Heart right ventricle (tissue), 16 donors: ENCODE measurements at regions not wholly inside any gene's neighbourhood (a gene's known extent, or its start where the extent isn't known, plus 50 kb on each side); places are given as distances from the start of the nearest gene placed in this dataset.

Experiments
- ATAC-seq, 8 donors: fragments of 200-7000 bp; cut with Tn5 transposase; one replicate each; pipeline ENCODE4 v1.9.1; 2020; ENCODE audit warnings: mild to moderate bottlenecking in 8 of 8, moderate library complexity in 8 of 8, moderate number of reproducible peaks in 1 of 8
- DNase-seq, 2 donors: peaks; one replicate each; pipeline ENCODE4 v3.0.0-alpha.2; 2020
- H3K27ac ChIP-seq, 10 donors: fragments of 200-600 bp; sonication (generic) in 2 of 10; one replicate each; pipeline versions ENCODE4 v1.5.0 to v1.8.0; 2020 to 2022; ENCODE audit warnings: mild to moderate bottlenecking in 3 of 10
- H3K27me3 ChIP-seq, 7 donors: fragments of 200-600 bp; one replicate each; pipeline ENCODE4 v1.8.0; 2021 to 2022; ENCODE audit warnings: mild to moderate bottlenecking in 2 of 7
- H3K36me3 ChIP-seq, 9 donors: fragments of 200-600 bp; sonication (generic) in 1 of 9; one replicate each; pipeline versions ENCODE4 v1.5.0 to v1.8.0; 2020 to 2022; ENCODE audit warnings: mild to moderate bottlenecking in 2 of 9
- H3K4me1 ChIP-seq, 9 donors: fragments of 200-600 bp; sonication (generic) in 1 of 9; one replicate each; pipeline versions ENCODE4 v1.5.0 to v1.8.0; 2020 to 2022; ENCODE audit warnings: mild to moderate bottlenecking in 4 of 9
- H3K4me3 ChIP-seq, 10 donors: fragments of 200-600 bp; sonication (generic) in 2 of 10; one replicate each; pipeline versions ENCODE4 v1.5.0 to v1.8.0; 2020 to 2022; ENCODE audit warnings: mild to moderate bottlenecking in 7 of 10, moderate library complexity in 2 of 10
- H3K9me3 ChIP-seq, 11 donors: fragments of 200-600 bp in 10 of 11; sonication (generic) in 2 of 11; one replicate each; pipeline versions ENCODE4 v1.5.0 to v1.8.0; 2013 to 2022; ENCODE audit warnings: mild to moderate bottlenecking in 2 of 11, control low read depth in 1 of 11, moderate library complexity in 1 of 11
- WGBS, 2 donors: extraction: QIAGEN DNeasy Blood & Tissue Kit; methylation state at CpG; one replicate each; pipeline ENCODE4 v1.1.7; 2013; ENCODE audit warnings: inconsistent platforms in 1 of 2; 5-methylcytosine and 5-hydroxymethylcytosine counted together
- intact Hi-C, 10 donors: fragments of 100-400 bp; cut with DNase I; formaldehyde crosslinking; loops; one replicate each; pipeline versions ENCODE4 v1.11.1 to v1.14.2; 2022
- TF ChIP-seq, protein P1 (sequence below), 9 donors: fragments of 200-600 bp; sonication (generic) in 2 of 9; IDR thresholded peaks; one replicate each; pipeline versions ENCODE4 v1.5.0 to v1.8.0; 2021 to 2022; ENCODE audit warnings: antibody characterized with exemption in 9 of 9, mild to moderate bottlenecking in 5 of 9, moderate library complexity in 1 of 9
- donor health status: Arrhythmogenic right ventricular cardiomyopathy.
- donor health status: ischemic (EF 13 %, LVEDD 7.1; RV severe dilation, severe dysfunction).
- donor health status: healthy with polysubstance abuse.
- donor health status: DM: no; HTN: yes; CAD: no.
- donor health status: DM: no; HTN: no; CAD: no.
- donor health status: ischemic (EF 25% LVEDD 6.9; RV normal size, moderate dysfunction).
- donor health status: ischemic (EF 25% LVEDD 5.7; RV mildly dilated, moderate dysfunction).
- donor health status: healthy.
- donor health status: DM: yes; HTN: yes; CAD: no.
- donor health status: Ischemic cardiomyopathy.
- donor health status: ischemic (EF 35%, LVEDD 5.7; RV mildly dilated, moderate dysfunction).
- donor health status: nonischemic (EF 11% LVEDD 7.7; RV severe dilation, severe dysfunction).
- donor health status: DM: yes; HTN: yes; CAD: no.
- donor health status: PGD.
- donor health status: ischemic (EF 29% LVEDD 5.4; RV normal size, mild dysfunction).
- donor health status: nonischemic (EF 23%, LVEDD 6.1; RV moderate dilation, normal function).

GRCh38 chr12:4037747-4038312 is 164.6 kb upstream of the PARP11 start:
- WGBS, 2 donors = 22 to 30% methylated on average over 4 of the region's 4 CpGs
- Histone ChIP-seq H3K27me3 (peaks cover 0 to 6% (median 0%) of the 10 kb centered on the region in 7 donors), H3K27ac (no peak overlapping the region), H3K4me3 (no peak overlapping the region), H3K9me3 (no peaks in the 10 kb centered on the region), H3K4me1 (peaks cover 0 to 4% (median 0%) of the 10 kb centered on the region in 9 donors), H3K36me3 (no peaks in the 10 kb centered on the region)
- ATAC-seq (peak in 1 of 8 donors; percentile 52), DNase-seq (peak in 1 of 2 donors; percentile 56)
- TF ChIP-seq, protein P1, sequence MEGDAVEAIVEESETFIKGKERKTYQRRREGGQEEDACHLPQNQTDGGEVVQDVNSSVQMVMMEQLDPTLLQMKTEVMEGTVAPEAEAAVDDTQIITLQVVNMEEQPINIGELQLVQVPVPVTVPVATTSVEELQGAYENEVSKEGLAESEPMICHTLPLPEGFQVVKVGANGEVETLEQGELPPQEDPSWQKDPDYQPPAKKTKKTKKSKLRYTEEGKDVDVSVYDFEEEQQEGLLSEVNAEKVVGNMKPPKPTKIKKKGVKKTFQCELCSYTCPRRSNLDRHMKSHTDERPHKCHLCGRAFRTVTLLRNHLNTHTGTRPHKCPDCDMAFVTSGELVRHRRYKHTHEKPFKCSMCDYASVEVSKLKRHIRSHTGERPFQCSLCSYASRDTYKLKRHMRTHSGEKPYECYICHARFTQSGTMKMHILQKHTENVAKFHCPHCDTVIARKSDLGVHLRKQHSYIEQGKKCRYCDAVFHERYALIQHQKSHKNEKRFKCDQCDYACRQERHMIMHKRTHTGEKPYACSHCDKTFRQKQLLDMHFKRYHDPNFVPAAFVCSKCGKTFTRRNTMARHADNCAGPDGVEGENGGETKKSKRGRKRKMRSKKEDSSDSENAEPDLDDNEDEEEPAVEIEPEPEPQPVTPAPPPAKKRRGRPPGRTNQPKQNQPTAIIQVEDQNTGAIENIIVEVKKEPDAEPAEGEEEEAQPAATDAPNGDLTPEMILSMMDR (IDR thresholded peaks at IDR 0.05) = peak; percentile 44 to 83 (median 71)
- intact Hi-C loops = loop anchor here in 9 of 10 donors (1.0 to 10.0 kb wide), 11 partner anchors 41 to 241 kb away; no protein-coding TSS in a partner anchor

DNA sequence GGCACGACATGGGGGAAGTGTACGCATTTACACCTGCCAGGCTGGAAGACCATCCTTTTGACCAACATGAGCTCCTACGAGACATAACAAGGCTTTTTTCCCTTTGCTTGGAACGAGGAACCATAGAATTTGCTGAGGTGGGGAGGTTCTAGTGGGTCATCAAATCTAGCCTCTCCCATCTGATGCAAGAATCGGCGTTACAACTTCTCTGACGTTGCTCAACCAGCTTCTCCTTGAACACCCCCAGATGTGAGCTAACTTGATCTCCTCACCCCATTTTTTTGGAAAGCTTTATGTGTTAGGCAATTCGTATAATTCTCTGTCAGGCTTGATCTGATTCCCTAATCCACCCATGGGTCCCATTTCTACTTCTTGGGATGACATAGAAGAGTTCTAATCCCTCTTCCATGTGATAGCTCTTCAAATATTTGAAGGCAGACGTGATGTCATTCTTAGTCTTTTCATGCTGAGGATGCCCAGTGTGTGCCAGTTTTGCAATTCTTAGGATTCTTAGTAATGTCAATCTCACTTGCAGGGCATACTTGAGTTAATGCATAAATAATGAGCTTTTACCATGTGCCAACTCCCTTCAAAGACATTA is 163.6 kb upstream of the PARP11 start:
- no peak overlapping the region for H3K4me3 ChIP-seq
- H3K9me3 ChIP-seq = no peaks in the 10 kb centered on the region
- intact Hi-C loops = loop anchor here in 9 of 10 donors (1.0 to 10.0 kb wide), 10 partner anchors 39 to 242 kb away; no protein-coding TSS in a partner anchor
- TF ChIP-seq, protein P1 (IDR thresholded peaks at IDR 0.05) = no peak
- no peak overlapping the region for H3K27ac ChIP-seq
- H3K36me3 ChIP-seq = no peaks in the 10 kb centered on the region
- peaks cover 0 to 8% (median 3%) of the 10 kb centered on the region in 9 donors for H3K4me1 ChIP-seq
- WGBS, 2 donors = 87 to 88% methylated on average over 9 of the region's 9 CpGs
- no peak for ATAC-seq
- DNase-seq = no peak
- H3K27me3 ChIP-seq = peaks cover 0 to 6% (median 0%) of the 10 kb centered on the region in 7 donors

GRCh38 chr12:4034921-4035320 is 161.7 kb upstream of the PARP11 start:
- H3K4me1 ChIP-seq = peaks cover 0 to 19% (median 12%) of the 10 kb centered on the region in 9 donors
- H3K27me3 ChIP-seq = peaks cover 0 to 11% (median 0%) of the 10 kb centered on the region in 7 donors
- DNase-seq = no peak
- TF ChIP-seq, protein P1 (IDR thresholded peaks at IDR 0.05) = no peak
- WGBS, 2 donors = 51 to 60% methylated on average over 2 of the region's 2 CpGs
- intact Hi-C loops = loop anchor here in 9 of 10 donors (5.0 to 10.0 kb wide), 5 partner anchors 38 to 242 kb away; no protein-coding TSS in a partner anchor
- no peak overlapping the region for H3K27ac ChIP-seq
- no peaks in the 10 kb centered on the region for H3K9me3 ChIP-seq
- no peak for ATAC-seq
- no peak overlapping the region for H3K4me3 ChIP-seq
- H3K36me3 ChIP-seq = no peaks in the 10 kb centered on the region

- no peak overlapping the region for H3K27ac ChIP-seq
- TF ChIP-seq, protein P1 (IDR thresholded peaks at IDR 0.05) = no peak
- no peak overlapping the region for H3K4me3 ChIP-seq
- ATAC-seq = no peak
- no peak for DNase-seq
- no peaks in the 10 kb centered on the region for H3K36me3 ChIP-seq
- peaks cover 0 to 11% (median 0%) of the 10 kb centered on the region in 7 donors for H3K27me3 ChIP-seq
- H3K4me1 ChIP-seq = peaks cover 0 to 19% (median 12%) of the 10 kb centered on the region in 9 donors
- 77 to 86% methylated on average over 5 of the region's 5 CpGs for WGBS, 2 donors
- intact Hi-C loops = loop anchor here in 3 of 10 donors (5.0 to 10.0 kb wide), 3 partner anchors 36 to 244 kb away; no protein-coding TSS in a partner anchor
- no peaks in the 10 kb centered on the region for H3K9me3 ChIP-seq
Measured at GRCh38 chr12:4032924-4033615, 159.9 kb upstream of the PARP11 start.
